SK-N-SH (cell line): ENCODE measurements at regions not wholly inside any gene's neighbourhood (a gene's known extent, or its start where the extent isn't known, plus 50 kb on each side); places are given as distances from the start of the nearest gene placed in this dataset.

Experiments
- CTCF ChIA-PET: fragments of 300-600, 350-600 bp; formaldehyde crosslinking; extraction: SDS; loops from one replicate; lab custom pipeline; 2021; lab: Yijun Ruan, JAX
- POLR2A ChIA-PET: fragments of 350-600 bp; sonication (Branson Sonifier 250); formaldehyde crosslinking; extraction: SDS; loops from one replicate; lab custom pipeline; 2020; ENCODE audit warnings: antibody characterized with exemption, inconsistent platforms; lab: Yijun Ruan, JAX
- DNase-seq: peaks from one replicate; pipeline ENCODE4 v3.0.0; 2012
- H2AFZ ChIP-seq: fragments of 200-600 bp; sonication (generic); 2 replicates; pipeline ENCODE4 v1.8.1; 2016; ENCODE audit warnings: antibody characterized with exemption, mild to moderate bottlenecking, low read depth
- H3F3A ChIP-seq: fragments of 200-600 bp; sonication (generic); replicated peaks from 2 replicates; pipeline ENCODE3; 2016; ENCODE audit warnings: antibody characterized with exemption, mild to moderate bottlenecking; ENCODE audit not compliant: insufficient read depth
- H3K27ac ChIP-seq, 2 experiments: fragments of 200-500 bp in 1 of 2; fragments of 200-600 bp in 1 of 2; sonication (Bioruptor generic) in 1 of 2; sonication (generic), shearing (Covaris generic) in 1 of 2; 2 replicates each; pipeline versions ENCODE4 v1.5.1 to v1.6.1; 2014 to 2016; ENCODE audit warnings: low read depth in 2 of 2, inconsistent platforms in 1 of 2, low read length in 1 of 2, mild to moderate bottlenecking in 1 of 2, mixed read lengths in 1 of 2
- H3K27me3 ChIP-seq: fragments of 200-600 bp; sonication (generic), shearing (Covaris generic); 2 replicates; pipeline ENCODE4 v1.6.1; 2016; ENCODE audit warnings: mixed run types; ENCODE audit not compliant: insufficient read depth
- H3K36me3 ChIP-seq, 2 experiments: fragments of 200-500 bp in 1 of 2; fragments of 200-600 bp in 1 of 2; sonication (Bioruptor generic) in 1 of 2; sonication (generic) in 1 of 2; replicated peaks in 1 of 2; 2 replicates each; pipeline versions ENCODE3 to v1.5.1; 2014 to 2016; ENCODE audit warnings: low read length in 1 of 2, mild to moderate bottlenecking in 1 of 2; ENCODE audit not compliant: insufficient read depth in 2 of 2, control insufficient read depth in 1 of 2
- H3K4me1 ChIP-seq, 2 experiments: fragments of 200-500 bp in 1 of 2; fragments of 200-600 bp in 1 of 2; sonication (Bioruptor generic) in 1 of 2; sonication (generic), shearing (Covaris generic) in 1 of 2; 2 replicates each; pipeline versions ENCODE4 v1.5.1 to v1.6.1; 2014 to 2016; ENCODE audit warnings: low read depth in 1 of 2, low read length in 1 of 2, mixed run types in 1 of 2; ENCODE audit not compliant: insufficient read depth in 2 of 2, control insufficient read depth in 1 of 2
- H3K4me2 ChIP-seq: fragments of 200-600 bp; sonication (generic), shearing (Covaris generic); 2 replicates; pipeline ENCODE4 v1.6.1; 2017; ENCODE audit warnings: mixed run types
- H3K4me3 ChIP-seq, 2 experiments: fragments of 200-500 bp in 1 of 2; fragments of 200-600 bp in 1 of 2; sonication (Bioruptor generic) in 1 of 2; sonication (generic), shearing (Covaris generic) in 1 of 2; 2 replicates each; pipeline versions ENCODE4 v1.5.1 to v1.8.1; 2014 to 2016; ENCODE audit warnings: low read depth in 2 of 2, inconsistent platforms in 1 of 2, low read length in 1 of 2, mild to moderate bottlenecking in 1 of 2, mixed read lengths in 1 of 2, moderate library complexity in 1 of 2
- H3K79me2 ChIP-seq: fragments of 200-600 bp; sonication (generic); 2 replicates; pipeline ENCODE4 v1.8.1; 2017; ENCODE audit warnings: mild to moderate bottlenecking; ENCODE audit not compliant: insufficient read depth
- H3K9ac ChIP-seq: fragments of 200-600 bp; sonication (generic); 2 replicates; pipeline ENCODE4 v1.6.1; 2017; ENCODE audit warnings: mixed run types
- H3K9me2 ChIP-seq: fragments of 200-600 bp; sonication (generic); 2 replicates; pipeline ENCODE4 v1.6.1; 2017; ENCODE audit warnings: mixed run types
- H3K9me3 ChIP-seq: fragments of 200-600 bp; sonication (generic); 2 replicates; pipeline ENCODE4 v1.6.1; 2017; ENCODE audit warnings: mixed run types, mild to moderate bottlenecking, moderate library complexity
- H4K20me1 ChIP-seq: fragments of 200-600 bp; sonication (generic); 2 replicates; pipeline ENCODE4 v1.6.1; 2017; ENCODE audit warnings: mild to moderate bottlenecking, mixed run types; ENCODE audit not compliant: insufficient read depth
- CHD2 ChIP-seq: fragments of 150-350 bp; IDR thresholded peaks from 2 replicates; pipeline ENCODE4 v1.6.1; 2018; ENCODE audit warnings: low read length; ENCODE audit not compliant: partially characterized antibody
- EZH2phosphoT487 ChIP-seq: fragments of 200-600 bp; sonication (generic); IDR thresholded peaks from 2 replicates; pipeline ENCODE4 v1.6.1; 2017; ENCODE audit warnings: low read depth, mixed run types, mild to moderate bottlenecking, antibody characterized with exemption, moderate library complexity, borderline replicate concordance
- FOSL2 ChIP-seq: IDR thresholded peaks from 2 replicates; pipeline ENCODE4 v1.4.0; 2012; ENCODE audit warnings: low read depth, mild to moderate bottlenecking, moderate library complexity, borderline replicate concordance
- MXI1 ChIP-seq: IDR thresholded peaks from 2 replicates; pipeline ENCODE4 v1.6.1; 2012; ENCODE audit warnings: mild to moderate bottlenecking, low read depth, low read length, improper control_type of control experiment
- NFIC ChIP-seq: IDR thresholded peaks from 2 replicates; pipeline ENCODE4 v1.4.0; 2012; ENCODE audit warnings: borderline replicate concordance
- POLR2AphosphoS5 ChIP-seq: IDR thresholded peaks from 2 replicates; pipeline ENCODE4 v1.6.1; 2012; ENCODE audit warnings: low read depth, low read length
- RCOR1 ChIP-seq: fragments of 150-350 bp; IDR thresholded peaks from 2 replicates; pipeline ENCODE4 v1.6.1; 2017; ENCODE audit warnings: antibody characterized with exemption, low read length
- RFX5 ChIP-seq: IDR thresholded peaks from 2 replicates; pipeline ENCODE4 v1.6.1; 2012; ENCODE audit warnings: mild to moderate bottlenecking, improper control_type of control experiment, low read length
- RXRA ChIP-seq: IDR thresholded peaks from 2 replicates; pipeline ENCODE4 v1.4.0; 2012; ENCODE audit warnings: low read depth, mild to moderate bottlenecking, borderline replicate concordance
- SIN3A ChIP-seq: IDR thresholded peaks from 2 replicates; pipeline ENCODE4 v1.6.1; 2012; ENCODE audit warnings: low read depth, mild to moderate bottlenecking, low read length, moderate library complexity, borderline replicate concordance
- SMC3 ChIP-seq: IDR thresholded peaks from 2 replicates; pipeline ENCODE4 v1.6.1; 2012; ENCODE audit warnings: low read depth, low read length, improper control_type of control experiment
- TAF1 ChIP-seq: IDR thresholded peaks from 2 replicates; pipeline ENCODE4 v1.6.1; 2012; ENCODE audit warnings: low read depth, mild to moderate bottlenecking, low read length, moderate library complexity, borderline replicate concordance
- TCF12 ChIP-seq: IDR thresholded peaks from 2 replicates; pipeline ENCODE4 v1.4.0; 2012
- TEAD4 ChIP-seq: IDR thresholded peaks from 2 replicates; pipeline ENCODE4 v1.4.0; 2012; ENCODE audit warnings: mild to moderate bottlenecking, borderline replicate concordance; ENCODE audit not compliant: insufficient read depth
- WGBS: methylation state at CpG from one replicate; pipeline ENCODE4 v1.1.6; 2017; ENCODE audit warnings: low lambda C conversion rate; 5-methylcytosine and 5-hydroxymethylcytosine counted together
- TF ChIP-seq, protein P1 (sequence below): IDR thresholded peaks from 2 replicates; pipeline ENCODE4; 2012
- TF ChIP-seq, protein P2 (sequence below): fragments of 150-350 bp; IDR thresholded peaks from 2 replicates; pipeline ENCODE4 v1.6.1; 2017; ENCODE audit warnings: antibody characterized with exemption, low read length, low read depth, borderline replicate concordance
- TF ChIP-seq, protein P3 (sequence below): IDR thresholded peaks from 2 replicates; pipeline ENCODE4 v1.4.0; 2012; ENCODE audit warnings: low read depth
- TF ChIP-seq, protein P4 (sequence below): IDR thresholded peaks from 2 replicates; pipeline ENCODE4 v1.4.0; 2012; ENCODE audit warnings: low read depth, borderline replicate concordance

DNA sequence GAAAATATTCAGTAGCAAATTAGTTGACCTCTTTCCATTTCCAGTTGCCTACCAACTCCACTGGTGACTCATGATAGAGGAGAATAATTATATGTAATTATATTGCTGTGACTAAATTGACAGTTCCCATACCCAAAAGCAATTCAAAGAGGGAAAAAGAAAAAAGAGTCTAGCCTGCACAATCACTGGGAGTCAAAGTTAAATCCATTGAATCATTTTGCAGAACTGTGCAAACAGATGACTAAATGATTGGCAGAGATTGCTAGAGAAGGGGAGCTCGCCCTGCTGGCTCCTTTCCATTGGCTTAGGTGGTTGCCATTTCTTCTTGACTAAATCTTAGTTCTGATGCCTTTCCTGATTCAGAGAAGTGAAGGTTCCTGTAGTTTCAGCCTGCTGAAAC is 1228.6 kb upstream of the SORCS1 start:
- peak overlapping the region in 1 of 2 experiments; percentile 50; a peak in 2 of 4 replicates for H3K27ac ChIP-seq
- H3K4me1 ChIP-seq: peaks cover 3 to 21% of the 10 kb centered on the region in 2 experiments; a peak in 3 of 4 replicates
- H3K79me2 ChIP-seq: no peaks in the 10 kb centered on the region
- no peak overlapping the region for H3K9ac ChIP-seq
- no peaks in the 10 kb centered on the region for H3K9me2 ChIP-seq
- peaks cover 4% of the 10 kb centered on the region for H3F3A ChIP-seq
- H3K36me3 ChIP-seq: no peaks in the 10 kb centered on the region
- H3K27me3 ChIP-seq: no peaks in the 10 kb centered on the region
- H3K4me3 ChIP-seq: no peak overlapping the region
- CTCF ChIA-PET: no interaction called here
- POLR2A ChIA-PET: no interaction called here
- TF ChIP-seq TAF1: no peak
- 0 out of 2 replicates have a peak, but pooled peaks have one; percentile 5 for TF ChIP-seq NFIC
- TF ChIP-seq, protein P1, sequence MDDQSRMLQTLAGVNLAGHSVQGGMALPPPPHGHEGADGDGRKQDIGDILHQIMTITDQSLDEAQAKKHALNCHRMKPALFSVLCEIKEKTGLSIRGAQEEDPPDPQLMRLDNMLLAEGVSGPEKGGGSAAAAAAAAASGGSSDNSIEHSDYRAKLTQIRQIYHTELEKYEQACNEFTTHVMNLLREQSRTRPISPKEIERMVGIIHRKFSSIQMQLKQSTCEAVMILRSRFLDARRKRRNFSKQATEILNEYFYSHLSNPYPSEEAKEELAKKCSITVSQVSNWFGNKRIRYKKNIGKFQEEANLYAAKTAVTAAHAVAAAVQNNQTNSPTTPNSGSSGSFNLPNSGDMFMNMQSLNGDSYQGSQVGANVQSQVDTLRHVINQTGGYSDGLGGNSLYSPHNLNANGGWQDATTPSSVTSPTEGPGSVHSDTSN: peak; percentile 59
- no peak for TF ChIP-seq RFX5
- TF ChIP-seq RCOR1: no peak
- no peak for TF ChIP-seq EZH2phosphoT487
- TF ChIP-seq SMC3: no peak
- 0 out of 2 replicates have a peak, but pooled peaks have one; percentile 16 for TF ChIP-seq TCF12
- no peak for TF ChIP-seq CHD2
- TF ChIP-seq TEAD4: no peak
- TF ChIP-seq POLR2AphosphoS5: no peak
- no peak for TF ChIP-seq MXI1
- no peak for TF ChIP-seq SIN3A
- TF ChIP-seq FOSL2: no peak
- TF ChIP-seq, protein P2, sequence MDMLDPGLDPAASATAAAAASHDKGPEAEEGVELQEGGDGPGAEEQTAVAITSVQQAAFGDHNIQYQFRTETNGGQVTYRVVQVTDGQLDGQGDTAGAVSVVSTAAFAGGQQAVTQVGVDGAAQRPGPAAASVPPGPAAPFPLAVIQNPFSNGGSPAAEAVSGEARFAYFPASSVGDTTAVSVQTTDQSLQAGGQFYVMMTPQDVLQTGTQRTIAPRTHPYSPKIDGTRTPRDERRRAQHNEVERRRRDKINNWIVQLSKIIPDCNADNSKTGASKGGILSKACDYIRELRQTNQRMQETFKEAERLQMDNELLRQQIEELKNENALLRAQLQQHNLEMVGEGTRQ: no peak
- TF ChIP-seq, protein P3, sequence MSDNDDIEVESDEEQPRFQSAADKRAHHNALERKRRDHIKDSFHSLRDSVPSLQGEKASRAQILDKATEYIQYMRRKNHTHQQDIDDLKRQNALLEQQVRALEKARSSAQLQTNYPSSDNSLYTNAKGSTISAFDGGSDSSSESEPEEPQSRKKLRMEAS: no peak
- no peak for TF ChIP-seq RXRA
- TF ChIP-seq, protein P4, sequence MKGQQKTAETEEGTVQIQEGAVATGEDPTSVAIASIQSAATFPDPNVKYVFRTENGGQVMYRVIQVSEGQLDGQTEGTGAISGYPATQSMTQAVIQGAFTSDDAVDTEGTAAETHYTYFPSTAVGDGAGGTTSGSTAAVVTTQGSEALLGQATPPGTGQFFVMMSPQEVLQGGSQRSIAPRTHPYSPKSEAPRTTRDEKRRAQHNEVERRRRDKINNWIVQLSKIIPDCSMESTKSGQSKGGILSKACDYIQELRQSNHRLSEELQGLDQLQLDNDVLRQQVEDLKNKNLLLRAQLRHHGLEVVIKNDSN: no peak
- no peak overlapping the region for H3K4me2 ChIP-seq
- 36% methylated on average over 1 of the region's 1 CpG for WGBS
- H4K20me1 ChIP-seq: no peaks in the 10 kb centered on the region
- no peak for DNase-seq
- H2AFZ ChIP-seq: no peak overlapping the region
- no peaks in the 10 kb centered on the region for H3K9me3 ChIP-seq
